Sigmoid colon (tissue), 4 donors: ENCODE measurements at regions not wholly inside any gene's neighbourhood (a gene's known extent, or its start where the extent isn't known, plus 50 kb on each side); places are given as distances from the start of the nearest gene placed in this dataset.

ENCODE experiments used
- CTCF ChIP-seq, 4 experiments: fragments of 450-650 bp in 3 of 4; fragments of 200-600 bp in 1 of 4; IDR thresholded peaks; one replicate each; pipeline ENCODE4 v1.5.1; 2016 to 2019; ENCODE audit warnings: antibody characterized with exemption in 4 of 4, mild to moderate bottlenecking in 3 of 4, moderate library complexity in 2 of 4
- EP300 ChIP-seq, 4 donors: sonication (generic); formaldehyde crosslinking; IDR thresholded peaks; one replicate each; pipeline ENCODE4 v1.6.1; 2017; ENCODE audit warnings: antibody characterized with exemption in 4 of 4
- POLR2A ChIP-seq, 2 donors: fragments of 450-650 bp; IDR thresholded peaks; one replicate each; pipeline ENCODE4 v1.6.1; 2016; ENCODE audit warnings: antibody characterized with exemption in 2 of 2, mild to moderate bottlenecking in 2 of 2, moderate library complexity in 2 of 2
- POLR2AphosphoS5 ChIP-seq, 4 donors: sonication (generic); formaldehyde crosslinking; IDR thresholded peaks; one replicate each; pipeline ENCODE4 v1.6.1; 2017; ENCODE audit warnings: antibody characterized with exemption in 4 of 4

- TF ChIP-seq POLR2A (IDR thresholded peaks at IDR 0.05) (no peak), CTCF (IDR thresholded peaks at IDR 0.05) (no peak), EP300 (IDR thresholded peaks at IDR 0.05) (no peak), POLR2AphosphoS5 (IDR thresholded peaks at IDR 0.05) (no peak)
Observed at GRCh38 chr11:129300099-129300498, 75.5 kb upstream of the BARX2 start.
